ENCODE measurements at regions not wholly inside any gene's neighbourhood (a gene's known extent, or its start where the extent isn't known, plus 50 kb on each side); places are given as distances from the start of the nearest gene placed in this dataset.
"Not testable (repeated sequence)": the region's sequence is repeated elsewhere in the genome, so short reads cannot be mapped to it uniquely, and the experiment has no call there.

DNA sequence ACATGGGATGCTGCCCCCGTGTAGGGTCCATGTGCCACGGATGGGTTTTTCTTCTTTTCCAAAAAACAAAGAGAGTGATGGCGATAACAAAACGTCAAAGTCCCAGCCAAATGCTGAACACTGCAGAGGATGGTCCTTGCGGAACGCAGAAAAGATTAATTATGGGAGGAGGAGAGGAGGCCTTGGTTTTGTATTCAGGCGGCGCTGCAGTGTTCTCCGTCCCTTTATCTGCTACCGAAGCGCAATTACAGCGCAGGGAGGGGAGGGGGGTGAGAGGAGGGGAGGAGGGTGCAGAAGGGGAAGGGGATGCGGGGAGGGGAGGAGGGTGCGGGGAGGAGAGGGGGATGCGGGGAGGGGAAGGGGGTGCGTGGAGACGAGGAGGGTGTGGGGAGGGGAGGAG lies 131.8 kb upstream of the PRKCQ start:
- Mint-ChIP-seq H3K4me1 (no peaks in the 10 kb centered on the region), H3K27ac (no peak overlapping the region), H3K4me3 (no peak overlapping the region), H3K9me3 (no peaks in the 10 kb centered on the region), H3K36me3 (ENCODE audit: low read depth) (no peaks in the 10 kb centered on the region), H3K27me3 (ENCODE audit: low read depth, poor library complexity) (peaks cover 49% of the 10 kb centered on the region)
- no peak for DNase-seq
- TF ChIP-seq, protein P1, sequence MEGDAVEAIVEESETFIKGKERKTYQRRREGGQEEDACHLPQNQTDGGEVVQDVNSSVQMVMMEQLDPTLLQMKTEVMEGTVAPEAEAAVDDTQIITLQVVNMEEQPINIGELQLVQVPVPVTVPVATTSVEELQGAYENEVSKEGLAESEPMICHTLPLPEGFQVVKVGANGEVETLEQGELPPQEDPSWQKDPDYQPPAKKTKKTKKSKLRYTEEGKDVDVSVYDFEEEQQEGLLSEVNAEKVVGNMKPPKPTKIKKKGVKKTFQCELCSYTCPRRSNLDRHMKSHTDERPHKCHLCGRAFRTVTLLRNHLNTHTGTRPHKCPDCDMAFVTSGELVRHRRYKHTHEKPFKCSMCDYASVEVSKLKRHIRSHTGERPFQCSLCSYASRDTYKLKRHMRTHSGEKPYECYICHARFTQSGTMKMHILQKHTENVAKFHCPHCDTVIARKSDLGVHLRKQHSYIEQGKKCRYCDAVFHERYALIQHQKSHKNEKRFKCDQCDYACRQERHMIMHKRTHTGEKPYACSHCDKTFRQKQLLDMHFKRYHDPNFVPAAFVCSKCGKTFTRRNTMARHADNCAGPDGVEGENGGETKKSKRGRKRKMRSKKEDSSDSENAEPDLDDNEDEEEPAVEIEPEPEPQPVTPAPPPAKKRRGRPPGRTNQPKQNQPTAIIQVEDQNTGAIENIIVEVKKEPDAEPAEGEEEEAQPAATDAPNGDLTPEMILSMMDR (IDR thresholded peaks at IDR 0.05), result no peak

GRCh38 chr10:6711408-6711841 lies 131.3 kb upstream of the PRKCQ start:
- Mint-ChIP-seq H3K9me3 (no peaks in the 10 kb centered on the region), H3K27me3 (ENCODE audit: low read depth, poor library complexity) (peaks cover 49% of the 10 kb centered on the region), H3K4me1 (no peaks in the 10 kb centered on the region), H3K27ac (no peak overlapping the region), H3K4me3 (no peak overlapping the region), H3K36me3 (ENCODE audit: low read depth) (no peaks in the 10 kb centered on the region)
- TF ChIP-seq, protein P1 (IDR thresholded peaks at IDR 0.05), result no peak
- no peak for DNase-seq

- Mint-ChIP-seq H3K9me3 (no peaks in the 10 kb centered on the region), H3K4me1 (no peaks in the 10 kb centered on the region), H3K4me3 (no peak overlapping the region), H3K27ac (no peak overlapping the region), H3K36me3 (ENCODE audit: low read depth) (no peaks in the 10 kb centered on the region), H3K27me3 (ENCODE audit: low read depth, poor library complexity) (peaks cover 34% of the 10 kb centered on the region)
- TF ChIP-seq, protein P1 (IDR thresholded peaks at IDR 0.05), result no peak
- DNase-seq, result no peak
Observed at GRCh38 chr10:6707352-6707751, 127.3 kb upstream of the PRKCQ start.

DNA sequence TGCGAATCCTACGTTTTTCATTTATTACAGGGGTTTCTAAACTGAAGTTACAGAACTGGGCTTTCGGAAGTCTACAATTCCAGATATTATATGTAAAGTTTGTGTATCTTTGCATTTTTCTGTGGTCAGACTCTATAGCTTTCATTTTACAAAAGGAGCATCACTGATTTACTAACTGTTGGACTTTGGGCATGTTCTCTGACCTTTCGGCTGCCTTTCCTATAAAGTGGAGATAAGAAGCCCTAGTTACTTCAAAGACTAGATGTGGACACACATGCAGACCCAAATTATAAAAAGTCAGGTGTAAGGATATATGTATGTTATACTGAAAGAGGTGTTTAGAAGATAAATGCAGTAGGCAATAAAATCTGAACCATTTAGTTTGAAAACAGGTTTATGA lies 126.6 kb upstream of the PRKCQ start:
- no peak for DNase-seq
- H3K27ac Mint-ChIP-seq, result no peak overlapping the region
- H3K27me3 Mint-ChIP-seq (ENCODE audit: low read depth, poor library complexity), result peaks cover 31% of the 10 kb centered on the region
- TF ChIP-seq, protein P1 (IDR thresholded peaks at IDR 0.05), result no peak
- no peaks in the 10 kb centered on the region for H3K36me3 Mint-ChIP-seq (ENCODE audit: low read depth)
- H3K4me3 Mint-ChIP-seq, result no peak overlapping the region
- H3K4me1 Mint-ChIP-seq, result no peaks in the 10 kb centered on the region
- H3K9me3 Mint-ChIP-seq, result no peaks in the 10 kb centered on the region

GRCh38 chr10:6704896-6705295 lies 124.8 kb upstream of the PRKCQ start:
- no peaks in the 10 kb centered on the region for H3K9me3 Mint-ChIP-seq
- peaks cover 26% of the 10 kb centered on the region for H3K27me3 Mint-ChIP-seq (ENCODE audit: low read depth, poor library complexity)
- no peak for DNase-seq
- TF ChIP-seq, protein P1 (IDR thresholded peaks at IDR 0.05), result no peak
- H3K4me1 Mint-ChIP-seq, result no peaks in the 10 kb centered on the region
- H3K4me3 Mint-ChIP-seq, result no peak overlapping the region
- H3K36me3 Mint-ChIP-seq (ENCODE audit: low read depth), result no peaks in the 10 kb centered on the region
- no peak overlapping the region for H3K27ac Mint-ChIP-seq

- not testable (repeated sequence) for H3K9me3 Mint-ChIP-seq; H3K4me1 Mint-ChIP-seq; H3K36me3 Mint-ChIP-seq (ENCODE audit: low read depth); DNase-seq; H3K27ac Mint-ChIP-seq; H3K4me3 Mint-ChIP-seq
- H3K27me3 Mint-ChIP-seq (ENCODE audit: low read depth, poor library complexity), result peaks cover 15% of the 10 kb centered on the region
Observed at GRCh38 chr10:6702833-6703232, 122.8 kb upstream of the PRKCQ start.

Data from nephron progenitor cell (in vitro differentiated cells).